NCI-H1417 (cell line): ENCODE measurements at regions not wholly inside any gene's neighbourhood (a gene's known extent, or its start where the extent isn't known, plus 50 kb on each side); places are given as distances from the start of the nearest gene placed in this dataset.

ENCODE experiments used
- DNase-seq, 3 experiments: peaks; one replicate each; lab custom pipeline; 2025; lab: John Stamatoyannopoulos, UW

DNA sequence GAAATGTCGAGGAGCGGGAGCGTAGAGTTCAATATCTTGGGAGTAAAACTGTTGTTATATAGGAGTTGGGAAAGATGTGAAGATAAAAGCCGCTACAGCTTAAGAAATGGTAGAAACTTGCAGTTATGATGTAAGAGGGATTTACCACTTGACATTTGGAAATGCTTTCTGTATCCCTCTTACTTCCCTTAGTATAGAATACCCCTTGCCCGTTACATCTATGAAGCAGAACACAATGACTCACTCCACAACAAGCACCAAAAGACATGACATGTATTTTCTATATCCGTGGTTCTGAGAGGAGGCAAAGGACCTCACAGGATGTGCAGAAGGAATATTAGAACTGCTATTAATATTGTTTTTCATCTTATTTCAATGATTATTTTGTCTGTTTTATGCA lies 254.2 kb upstream of the NR2F2 start:
- no peak for DNase-seq

DNA sequence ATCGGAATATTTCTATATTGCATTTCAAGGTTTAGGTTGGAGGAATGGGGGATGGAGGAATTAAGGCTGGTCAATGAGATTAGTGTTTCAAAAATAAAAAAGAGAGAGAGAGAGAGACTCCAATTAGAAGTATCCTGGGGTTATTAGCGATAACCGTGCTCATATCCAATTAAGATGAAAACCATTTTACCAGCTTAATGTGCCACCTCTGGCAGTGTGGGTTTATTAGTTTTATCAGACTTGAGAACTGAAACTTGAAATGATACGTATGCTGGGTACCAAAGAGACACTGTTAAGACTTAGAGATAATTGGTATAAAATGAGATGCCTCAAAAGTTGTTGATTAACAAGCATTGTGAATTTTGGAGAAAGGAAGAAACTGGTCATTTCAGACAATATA lies 251.5 kb upstream of the NR2F2 start:
- no peak for DNase-seq

DNA sequence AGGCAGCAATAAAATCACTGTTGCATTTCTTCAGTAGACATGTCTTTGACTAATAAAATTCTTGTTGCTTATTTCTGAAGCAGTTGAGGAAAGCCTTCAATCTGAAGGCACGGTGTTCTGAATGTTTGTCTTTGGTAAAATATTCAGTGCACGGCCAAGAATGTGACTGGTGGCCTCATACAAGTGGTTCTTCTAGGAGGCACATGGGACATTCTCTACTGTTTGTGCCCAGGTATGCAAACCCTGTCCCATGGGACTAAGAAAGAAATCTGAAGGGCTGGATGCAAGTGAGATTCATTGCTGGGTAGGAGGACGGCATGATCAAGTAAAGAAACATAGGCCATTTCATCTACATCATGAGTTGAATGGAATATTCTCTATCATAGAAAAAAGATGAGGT lies 250.6 kb upstream of the NR2F2 start:
- no peak for DNase-seq

DNA sequence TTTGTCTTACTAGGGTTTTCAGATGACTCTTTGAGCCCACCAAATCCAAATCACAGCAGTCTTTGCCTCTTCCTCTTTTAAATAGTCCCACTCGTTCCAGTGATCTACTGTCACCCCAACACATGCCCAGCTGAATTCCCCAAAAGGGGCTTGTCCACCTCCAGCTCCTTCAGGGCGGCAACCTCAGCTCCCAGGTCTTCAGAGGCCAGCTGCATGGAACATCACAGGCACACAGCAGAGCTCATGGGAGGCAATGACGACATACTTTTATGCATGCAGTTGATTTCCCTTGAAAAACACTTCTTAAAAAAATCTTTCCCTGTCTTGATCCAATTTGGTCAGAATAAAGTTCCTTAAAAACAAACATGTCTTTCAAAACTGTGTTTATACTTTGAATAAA lies 244.3 kb upstream of the NR2F2 start:
- no peak for DNase-seq

DNA sequence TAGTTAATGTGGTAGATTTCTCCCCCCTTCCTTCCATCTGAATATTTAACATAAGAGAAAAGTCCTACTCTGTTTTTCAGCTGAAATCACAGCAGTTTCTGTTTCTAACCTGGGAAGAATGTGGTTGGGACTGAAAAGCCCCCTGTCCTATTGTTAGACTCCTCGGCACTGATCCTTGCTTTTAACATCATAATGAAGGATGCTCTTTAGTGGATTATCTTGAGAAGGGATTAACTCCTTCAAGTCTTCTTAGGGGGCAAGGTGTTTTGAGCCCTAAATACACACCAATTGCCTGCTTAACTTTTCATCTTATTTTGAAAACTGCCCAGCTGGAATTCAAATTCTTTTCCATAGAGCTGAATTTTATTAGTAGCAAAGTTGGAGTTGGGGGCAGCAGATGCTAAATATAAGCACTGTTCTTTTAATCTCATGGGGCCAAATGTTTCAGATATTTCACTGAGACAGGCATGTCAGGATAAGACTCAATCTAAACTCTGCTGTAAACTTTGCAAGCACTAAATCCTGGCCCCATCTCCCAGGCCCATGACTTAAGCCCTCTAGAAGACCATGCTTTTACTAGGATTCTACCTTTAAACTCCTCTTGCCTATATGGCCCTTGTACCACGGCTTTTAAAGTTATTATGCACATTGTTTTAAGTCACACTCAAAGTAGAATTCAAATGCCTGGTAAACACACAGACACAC lies 243.2 kb upstream of the NR2F2 start:
- no peak for DNase-seq

DNA sequence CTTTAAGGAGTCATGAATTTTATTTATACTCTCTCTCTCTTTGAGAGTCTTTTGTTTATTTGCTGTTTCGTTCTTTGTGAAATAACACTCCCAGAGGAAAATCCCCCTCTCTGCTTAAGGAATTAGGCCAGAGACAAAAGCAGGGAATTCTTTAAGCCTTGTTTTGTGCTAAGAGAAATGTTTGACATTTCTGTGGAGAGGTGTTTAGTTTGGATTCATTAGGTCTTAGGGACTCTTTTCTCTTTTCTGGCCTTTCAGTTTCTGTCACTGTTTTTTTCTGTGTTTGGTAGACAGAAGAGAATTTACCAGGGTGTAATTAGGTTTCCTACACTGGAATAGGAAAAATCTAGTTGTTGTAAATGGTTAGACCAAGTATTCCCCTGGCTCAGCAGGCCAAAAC lies 241.8 kb upstream of the NR2F2 start:
- DNase-seq: no peak

DNA sequence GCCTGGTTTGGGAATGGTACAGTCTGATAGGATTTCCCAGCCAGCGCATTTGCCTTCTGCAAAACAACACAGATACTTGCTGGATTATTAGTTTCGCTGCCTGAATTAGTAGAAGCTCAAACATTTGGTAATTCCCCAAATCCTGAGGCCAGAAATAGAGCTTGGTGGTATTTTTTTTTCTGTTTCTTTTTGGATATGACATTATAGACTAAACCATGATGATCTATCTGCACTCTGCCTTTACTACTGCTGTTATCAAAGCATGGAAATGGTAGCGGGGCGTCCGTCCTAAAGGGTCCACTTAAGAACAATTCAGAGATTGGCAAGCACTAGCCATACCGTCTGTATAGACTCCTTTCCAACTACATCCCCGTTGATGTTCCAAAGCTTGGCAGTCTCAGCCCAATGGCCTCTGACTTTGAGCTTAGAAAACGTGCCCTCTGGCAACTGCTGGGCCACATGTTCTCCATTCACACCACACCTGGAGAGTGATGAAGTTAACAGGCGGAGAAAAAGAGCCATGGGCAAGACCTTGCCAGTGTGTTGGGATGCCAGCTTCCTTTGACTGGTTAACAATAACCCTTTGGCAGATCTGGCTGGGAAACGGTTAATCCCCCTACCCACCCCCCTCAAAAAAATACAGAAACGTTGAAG lies 241.0 kb upstream of the NR2F2 start:
- no peak for DNase-seq

DNA sequence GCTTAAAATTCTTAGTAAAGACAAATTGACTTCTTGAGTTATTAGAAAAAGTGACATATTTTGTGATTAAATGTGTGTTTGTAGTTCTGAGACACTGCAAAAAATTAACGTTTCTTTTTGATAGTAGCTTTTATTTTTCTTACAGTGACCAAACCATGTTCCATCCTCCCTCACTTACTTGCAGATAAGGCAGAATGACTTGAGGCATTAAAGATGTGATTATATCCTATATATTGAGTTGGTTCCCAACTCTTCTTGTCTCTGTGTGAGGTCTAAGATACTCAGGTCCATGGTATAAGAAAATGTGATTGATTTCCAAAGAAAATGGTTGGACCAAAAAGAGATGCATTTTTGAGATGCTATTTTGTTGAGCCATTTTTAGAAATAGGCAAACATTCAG lies 238.3 kb upstream of the NR2F2 start:
- no peak for DNase-seq

DNA sequence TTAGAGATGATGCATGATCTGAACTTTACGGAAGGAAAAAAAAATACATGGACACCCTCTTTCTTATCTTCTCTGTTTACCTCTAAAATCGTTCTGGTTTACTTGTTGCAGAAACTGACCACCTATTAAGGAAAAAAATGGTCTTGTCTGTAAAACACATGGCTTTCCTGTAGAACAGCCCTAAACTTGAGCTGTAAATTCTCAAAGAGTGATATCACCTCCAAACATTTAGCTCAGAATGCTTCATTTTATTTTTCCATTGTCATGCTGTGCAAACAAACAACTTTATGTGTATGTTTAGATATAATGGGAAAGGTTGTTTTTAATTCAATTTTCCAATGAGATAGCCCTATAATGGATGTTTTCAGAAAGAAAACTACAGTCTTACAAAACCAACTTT lies 237.4 kb upstream of the NR2F2 start:
- DNase-seq: no peak

DNA sequence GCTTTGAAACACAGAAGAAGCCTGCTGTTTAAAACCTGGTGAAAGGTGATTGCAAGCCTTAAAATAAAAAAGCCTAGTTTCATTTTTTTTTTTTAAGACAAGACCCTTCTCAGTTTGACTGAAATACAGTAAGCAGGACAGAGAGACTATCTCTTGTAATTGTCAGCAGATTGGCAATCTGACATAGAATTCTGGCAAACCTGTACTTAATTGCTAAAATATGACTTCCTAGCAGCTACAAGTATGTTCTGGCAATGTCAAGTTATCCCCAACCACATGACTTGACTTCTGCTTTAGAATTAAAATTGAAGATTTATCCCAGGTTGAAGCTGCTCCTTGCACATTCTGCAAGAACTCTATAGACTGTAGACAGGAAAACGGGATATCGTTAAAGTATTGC lies 232.8 kb upstream of the NR2F2 start:
- DNase-seq: no peak

DNA sequence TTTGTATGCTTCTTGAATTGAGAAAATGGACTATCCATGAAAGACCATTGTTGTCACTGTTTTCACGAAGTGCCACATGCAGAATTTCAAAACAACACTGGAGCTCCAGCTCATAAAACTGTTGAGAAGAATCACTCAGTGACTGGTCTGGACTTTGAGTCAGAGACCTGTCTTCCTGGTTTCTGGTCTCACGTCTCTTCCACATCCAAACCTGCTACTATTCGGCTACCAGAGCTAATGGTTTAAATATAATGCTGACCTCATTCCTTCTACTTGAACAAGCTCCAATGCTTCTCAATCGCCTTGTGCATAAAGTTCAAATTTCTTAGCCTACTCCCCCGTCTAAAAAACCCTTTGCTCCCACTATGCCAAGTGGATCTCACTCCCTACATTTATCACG lies 227.9 kb upstream of the NR2F2 start:
- DNase-seq: no peak

DNA sequence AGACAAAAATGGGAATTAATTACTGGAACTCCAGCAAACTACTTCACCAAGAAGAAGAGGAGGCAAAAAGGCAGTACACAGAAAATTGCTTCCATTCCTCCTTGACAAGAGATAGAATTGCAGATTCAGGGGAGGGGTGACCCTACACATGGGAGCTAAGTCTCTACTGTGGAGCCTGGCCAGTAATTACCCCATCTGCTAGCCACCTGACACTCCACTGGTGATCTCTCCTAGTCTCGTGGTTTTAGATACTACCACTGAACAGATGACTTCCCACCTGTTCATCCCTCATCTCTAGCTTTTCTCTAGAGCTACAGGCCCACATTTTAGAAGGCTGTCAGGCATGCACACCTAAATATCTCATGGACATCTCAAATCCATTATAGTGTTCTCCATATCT lies 224.3 kb upstream of the NR2F2 start:
- no peak for DNase-seq

DNA sequence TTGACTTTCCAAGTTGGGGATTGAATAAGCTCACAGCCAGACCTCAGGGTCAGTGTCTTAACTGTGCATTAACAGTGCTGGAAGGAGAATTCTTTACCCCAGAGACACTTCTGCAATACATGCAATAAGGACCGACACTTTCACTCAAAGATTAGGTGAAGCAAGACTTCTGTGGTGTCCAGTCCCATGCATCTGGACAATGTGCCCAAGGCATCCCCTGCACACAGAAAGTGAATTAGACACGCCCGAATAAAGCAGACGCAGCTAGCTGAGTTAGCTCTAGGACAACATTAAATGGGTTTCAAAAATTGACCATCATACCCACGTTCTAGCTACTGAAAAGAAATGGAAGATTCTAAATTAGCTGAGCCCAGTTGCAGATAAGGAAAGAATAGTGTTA lies 223.9 kb upstream of the NR2F2 start:
- DNase-seq: no peak

DNA sequence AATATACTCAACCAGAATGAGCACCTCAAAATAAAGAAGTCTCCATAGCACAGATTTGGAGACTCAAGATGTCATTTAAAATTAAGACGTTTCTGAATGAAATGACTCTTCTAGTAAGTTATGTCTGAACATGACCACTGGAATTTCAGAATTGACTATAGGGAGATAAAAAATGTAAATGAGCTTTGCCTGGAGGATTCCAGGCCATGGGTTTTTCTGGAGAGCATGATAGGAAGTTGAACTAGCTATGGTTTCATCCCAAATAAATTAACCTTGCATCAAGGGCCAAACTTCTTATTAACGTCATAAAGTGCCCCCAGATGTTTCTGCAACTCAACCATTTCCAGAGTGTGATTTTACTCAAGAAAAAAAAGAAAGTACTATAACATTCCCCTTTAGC lies 222.6 kb upstream of the NR2F2 start:
- DNase-seq: no peak

DNA sequence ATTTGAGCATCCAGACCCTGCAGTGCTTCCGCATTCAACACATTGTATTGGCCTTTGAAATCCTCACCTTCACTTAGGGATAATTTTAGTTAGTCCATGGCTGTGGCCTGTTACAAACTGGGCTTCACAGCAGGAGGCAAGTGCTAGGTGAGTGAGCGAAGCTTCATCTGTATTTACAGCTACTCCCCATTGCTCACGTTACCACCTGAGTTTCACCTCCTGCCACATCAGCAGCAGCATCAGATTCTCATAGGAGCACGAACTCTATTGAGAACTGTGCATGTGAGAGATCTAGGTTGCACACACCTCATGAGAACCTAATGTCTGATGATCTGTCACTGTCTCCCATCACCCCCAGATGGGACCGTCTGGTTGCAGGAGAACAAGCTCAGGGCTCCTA lies 222.1 kb upstream of the NR2F2 start:
- no peak for DNase-seq

DNA sequence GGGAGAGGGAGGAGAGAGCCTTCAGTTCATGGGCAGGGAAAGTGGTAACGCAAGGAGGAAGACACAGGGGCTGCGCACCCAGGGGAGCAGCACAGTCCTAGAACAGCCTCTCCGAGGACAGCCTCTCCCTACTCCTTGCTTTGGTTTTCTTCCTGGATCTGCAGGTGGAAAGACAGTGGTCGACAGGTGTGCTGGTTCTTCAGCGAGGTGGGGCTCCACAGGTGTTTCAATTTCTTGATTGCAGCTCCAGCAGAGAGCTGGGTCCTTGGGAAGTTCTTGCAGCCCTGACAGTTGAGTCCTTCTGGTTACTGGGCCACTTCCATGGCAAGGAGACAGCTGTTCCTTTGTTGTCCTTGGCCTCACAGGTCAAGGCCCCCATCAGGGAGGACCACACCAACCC lies 220.7 kb upstream of the NR2F2 start:
- DNase-seq: no peak

DNA sequence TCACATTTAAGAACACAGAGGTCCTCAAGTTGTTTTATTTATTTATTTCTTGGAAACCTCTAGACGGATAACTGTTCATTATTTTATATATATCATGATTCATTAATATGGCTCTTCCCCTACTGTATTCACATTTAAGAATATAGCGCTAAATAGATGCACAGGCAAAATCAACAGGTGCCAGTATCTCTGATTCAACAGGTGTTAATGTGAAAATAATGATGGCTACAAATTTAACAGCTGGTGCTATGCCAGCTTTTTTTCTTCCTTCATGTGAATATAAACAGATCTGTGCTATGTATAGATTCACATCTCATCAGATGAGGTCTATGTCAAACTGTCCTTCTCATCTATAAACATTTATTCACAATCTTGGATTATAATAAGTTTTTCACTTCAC lies 218.5 kb upstream of the NR2F2 start:
- no peak for DNase-seq

DNA sequence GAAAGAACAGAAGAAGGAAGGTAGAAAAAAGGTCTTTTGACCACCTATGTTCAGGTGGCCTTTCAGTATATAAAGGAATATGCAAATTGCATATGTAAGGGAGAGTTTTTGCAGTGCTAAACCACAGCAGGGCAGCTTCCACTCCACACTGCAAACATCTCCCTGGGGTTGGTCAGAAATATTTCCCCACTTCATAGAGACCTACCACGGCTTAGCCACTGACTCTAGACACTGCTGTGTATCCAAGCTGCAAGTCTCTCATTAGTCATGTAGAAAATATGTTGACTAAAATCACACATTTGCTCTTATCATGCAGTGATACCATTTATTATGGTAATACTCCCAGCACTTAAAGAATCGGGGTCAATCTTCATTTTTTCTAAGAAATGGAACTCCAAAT lies 214.9 kb upstream of the NR2F2 start:
- DNase-seq: no peak

DNA sequence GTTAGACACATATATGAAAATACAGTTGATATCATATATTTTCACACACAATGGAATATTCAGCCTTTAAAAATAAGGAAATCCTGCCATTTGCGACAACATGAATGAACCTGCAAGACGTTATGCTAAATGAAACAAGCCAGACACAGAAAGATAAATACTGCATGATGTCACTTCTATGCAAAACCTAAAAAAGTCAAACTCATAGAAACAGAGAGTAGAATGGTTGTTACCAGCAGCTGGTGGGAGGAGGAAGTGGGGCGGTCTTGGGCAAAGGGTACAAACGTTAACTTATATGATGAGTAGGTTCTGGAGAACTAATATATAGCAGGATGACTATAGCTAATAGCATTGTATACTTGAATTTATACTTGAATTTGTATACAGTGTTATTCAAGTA lies 213.2 kb upstream of the NR2F2 start:
- no peak for DNase-seq

DNA sequence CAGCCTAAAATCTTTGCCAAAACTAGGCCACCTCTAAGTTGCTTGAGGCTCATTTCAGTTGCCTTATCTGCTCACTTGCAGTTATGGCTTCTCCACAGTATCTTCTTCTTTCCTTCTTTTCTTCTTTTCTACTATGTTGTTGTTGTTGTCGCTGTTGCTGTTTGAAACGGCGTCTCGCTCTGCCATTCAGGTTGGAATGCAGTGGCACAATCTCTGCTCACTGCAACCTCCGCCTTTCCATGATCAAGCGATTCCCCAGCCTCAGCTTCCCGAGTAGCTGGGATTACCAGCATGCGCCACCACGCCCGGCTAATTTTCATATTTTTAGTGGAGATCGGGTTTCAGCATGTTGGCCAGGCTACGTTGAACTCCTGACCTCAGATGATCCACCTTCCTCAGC lies 210.8 kb upstream of the NR2F2 start:
- DNase-seq: no peak

DNA sequence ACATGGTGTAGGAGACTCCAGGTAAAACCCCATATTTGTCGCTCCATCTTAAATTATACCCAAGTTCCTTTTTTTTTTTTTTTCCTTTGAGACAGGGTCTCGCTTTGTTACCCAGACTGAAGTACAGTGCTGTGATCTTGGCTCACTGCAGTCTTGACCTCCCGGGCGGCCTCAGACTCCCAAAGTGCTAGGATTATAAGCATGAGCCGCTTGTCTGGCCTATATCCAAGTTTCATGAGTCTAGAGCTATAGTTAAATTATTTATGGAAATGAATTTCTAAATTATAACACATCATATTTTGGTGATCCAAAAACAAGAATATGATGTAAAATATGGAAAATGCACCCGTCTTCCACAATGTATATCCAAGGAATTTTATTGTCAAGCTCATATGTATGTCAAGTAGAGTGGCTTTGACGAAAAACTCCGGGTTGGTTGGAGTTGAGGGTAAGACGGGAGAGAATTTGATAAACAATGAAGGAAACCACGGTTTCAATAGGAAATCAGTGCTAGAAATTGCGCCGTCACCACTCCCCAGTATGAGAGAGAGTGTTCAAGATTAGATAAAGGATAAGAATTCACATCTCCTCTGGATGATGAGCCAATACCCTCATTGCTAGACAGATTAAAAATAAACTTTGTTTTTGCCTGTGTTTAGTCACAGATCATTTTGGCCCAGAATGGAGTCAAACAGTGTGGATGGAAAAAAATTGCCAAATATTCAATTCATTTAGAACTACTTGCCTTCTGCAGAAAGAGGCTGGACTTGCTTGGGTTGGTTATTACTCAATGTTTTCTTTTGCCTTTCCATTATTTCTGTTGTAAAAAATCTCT lies 209.2 kb upstream of the NR2F2 start:
- no peak for DNase-seq

DNA sequence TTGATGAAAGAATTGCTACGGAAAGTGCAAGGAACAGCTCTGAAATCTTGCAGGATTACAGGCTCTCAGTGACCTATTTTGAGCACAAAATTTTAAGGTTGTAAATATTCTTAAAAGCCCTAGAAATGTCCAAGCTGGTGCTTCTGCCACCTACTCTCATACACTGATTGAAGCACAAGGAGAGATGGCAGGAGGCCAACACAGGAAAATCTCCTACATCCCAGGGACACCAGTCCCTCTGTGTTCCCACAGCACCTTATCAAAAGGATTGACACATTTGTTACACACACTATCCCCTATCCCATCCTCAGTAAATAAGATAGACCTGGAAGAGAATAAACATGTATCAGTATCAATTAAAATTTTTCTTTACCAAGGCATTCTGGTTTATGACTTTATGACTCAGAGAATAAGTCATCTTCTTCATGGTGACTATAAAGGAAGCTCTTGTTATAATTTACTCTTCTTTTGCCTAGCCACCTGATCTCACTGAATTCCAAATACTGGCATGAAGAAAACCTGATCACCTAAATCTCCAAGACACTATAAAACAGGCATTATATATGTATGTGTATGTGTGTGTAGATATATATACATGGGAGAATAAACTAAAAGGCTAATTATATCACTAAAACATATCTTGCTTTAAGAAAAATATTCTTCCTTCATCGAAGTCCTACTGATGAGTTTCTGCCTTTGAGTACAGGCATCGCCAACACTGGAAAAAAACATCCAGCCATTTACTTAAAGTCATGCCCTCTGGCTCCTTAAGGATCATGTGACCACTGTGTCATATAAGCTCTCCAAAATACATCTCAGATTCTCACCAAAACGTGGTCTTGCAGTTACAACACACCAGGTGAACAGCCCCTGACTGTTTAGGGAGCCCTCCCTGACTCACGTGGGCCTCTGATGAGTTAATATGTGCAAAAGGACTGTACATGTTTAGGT lies 208.1 kb upstream of the NR2F2 start:
- DNase-seq: no peak
